H1 (cell line): ENCODE measurements at regions not wholly inside any gene's neighbourhood (a gene's known extent, or its start where the extent isn't known, plus 50 kb on each side); places are given as distances from the start of the nearest gene placed in this dataset.
A peak's percentile ranks its signal among the peaks of the same experiment; 100 is the strongest.

Experiments used
- ATF2 ChIP-seq: IDR thresholded peaks from 2 replicates; pipeline ENCODE4 v1.6.1; 2012; ENCODE audit warnings: low read length, inconsistent platforms
- BACH1 ChIP-seq: IDR thresholded peaks from 2 replicates; pipeline ENCODE4 v1.6.1; 2012; ENCODE audit warnings: low read length, improper control_type of control experiment
- BCL11A ChIP-seq, 2 experiments: IDR thresholded peaks; one replicate each; pipeline ENCODE4 v1.6.1; 2011; ENCODE audit warnings: low read depth in 2 of 2, low read length in 2 of 2, mild to moderate bottlenecking in 2 of 2
- CTBP2 ChIP-seq: IDR thresholded peaks from 2 replicates; pipeline ENCODE4 v1.7.0; 2011; ENCODE audit warnings: borderline replicate concordance, mild to moderate bottlenecking, moderate library complexity, mixed read lengths, low read length; ENCODE audit not compliant: insufficient read depth, insufficient read length
- EP300 ChIP-seq, 2 experiments: IDR thresholded peaks; 1 replicate in 1 of 2; 2 replicates in 1 of 2; pipeline ENCODE4 v1.6.1; 2011 to 2012; ENCODE audit warnings: low read depth in 2 of 2, low read length in 2 of 2, mild to moderate bottlenecking in 2 of 2, borderline replicate concordance in 1 of 2, inconsistent platforms in 1 of 2, moderate library complexity in 1 of 2
- EZH2 ChIP-seq: fragments of 200-600 bp; sonication (generic); IDR thresholded peaks from 2 replicates; pipeline ENCODE4 v1.7.1; 2012; ENCODE audit warnings: low read depth, mild to moderate bottlenecking, moderate library complexity, low read length, inconsistent platforms; ENCODE audit not compliant: severe bottlenecking
- HDAC6 ChIP-seq: IDR thresholded peaks from one replicate; pipeline ENCODE4 v1.7.1; 2012; ENCODE audit warnings: low read depth, mild to moderate bottlenecking, inconsistent platforms, low read length, moderate library complexity
- JUN ChIP-seq: IDR thresholded peaks from 2 replicates; pipeline ENCODE4 v1.6.1; 2011; ENCODE audit warnings: low read depth, mild to moderate bottlenecking, improper control_type of control experiment, low read length
- KDM5A ChIP-seq: fragments of 200-600 bp; IDR thresholded peaks from 2 replicates; pipeline ENCODE4 v1.7.1; 2012; ENCODE audit warnings: mild to moderate bottlenecking, low read length, inconsistent platforms, mixed read lengths
- MAFK ChIP-seq: IDR thresholded peaks from 2 replicates; pipeline ENCODE4 v1.6.1; 2012; ENCODE audit warnings: low read depth, mild to moderate bottlenecking, improper control_type of control experiment, low read length
- NRF1 ChIP-seq: IDR thresholded peaks from 2 replicates; pipeline ENCODE4 v1.6.1; 2011; ENCODE audit warnings: mild to moderate bottlenecking, low read depth, low read length, improper control_type of control experiment
- POLR2AphosphoS5 ChIP-seq: IDR thresholded peaks from 2 replicates; pipeline ENCODE4 v1.6.1; 2011; ENCODE audit warnings: low read depth, low read length
- POU5F1 ChIP-seq: IDR thresholded peaks from 2 replicates; pipeline ENCODE4 v1.6.1; 2011; ENCODE audit warnings: low read depth, mild to moderate bottlenecking, low read length, moderate library complexity
- RFX5 ChIP-seq: IDR thresholded peaks from 2 replicates; pipeline ENCODE4 v1.6.1; 2011; ENCODE audit warnings: low read depth, low read length, improper control_type of control experiment, borderline replicate concordance
- SAP30 ChIP-seq: fragments of 300-600 bp; sonication (generic); IDR thresholded peaks from 2 replicates; pipeline ENCODE4 v1.7.1; 2012; ENCODE audit warnings: low read length, moderate library complexity, mild to moderate bottlenecking, inconsistent platforms; ENCODE audit not compliant: insufficient read depth, insufficient replicate concordance
- SP4 ChIP-seq: IDR thresholded peaks from 2 replicates; pipeline ENCODE4 v1.6.1; 2012; ENCODE audit warnings: low read length, inconsistent platforms
- ZNF274 ChIP-seq: IDR thresholded peaks from 2 replicates; pipeline ENCODE4 v1.7.0; 2012; ENCODE audit warnings: low read length, borderline replicate concordance; ENCODE audit errors: extremely low read depth
- TF ChIP-seq, protein P1 (sequence below): IDR thresholded peaks from 2 replicates; pipeline ENCODE4 v1.6.1; 2011; ENCODE audit warnings: low read depth, mild to moderate bottlenecking, low read length; ENCODE audit not compliant: insufficient read depth

- no peak for TF ChIP-seq MAFK
- no peak for TF ChIP-seq POLR2AphosphoS5
- TF ChIP-seq KDM5A: no peak
- TF ChIP-seq NRF1: no peak
- no peak for TF ChIP-seq EP300 (IDR thresholded peaks at IDR 0.05; ENCODE audit: borderline replicate concordance in 1 of 2, low read depth in 2 of 2, low read length in 2 of 2)
- TF ChIP-seq ZNF274: no peak
- no peak for TF ChIP-seq HDAC6
- no peak for TF ChIP-seq CTBP2
- TF ChIP-seq SAP30: no peak
- TF ChIP-seq SP4: no peak
- no peak for TF ChIP-seq ATF2
- no peak for TF ChIP-seq JUN
- TF ChIP-seq BACH1: peak; percentile 68
- no peak for TF ChIP-seq EZH2
- TF ChIP-seq, protein P1, sequence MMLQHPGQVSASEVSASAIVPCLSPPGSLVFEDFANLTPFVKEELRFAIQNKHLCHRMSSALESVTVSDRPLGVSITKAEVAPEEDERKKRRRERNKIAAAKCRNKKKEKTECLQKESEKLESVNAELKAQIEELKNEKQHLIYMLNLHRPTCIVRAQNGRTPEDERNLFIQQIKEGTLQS: no peak
- no peak for TF ChIP-seq BCL11A (IDR thresholded peaks at IDR 0.05; ENCODE audit: low read depth in 2 of 2, low read length in 2 of 2)
- TF ChIP-seq RFX5: no peak
- TF ChIP-seq POU5F1: no peak
These were observed 90.0 kb upstream of the ARID1B start (continued) for GRCh38 chr6:156686995-156687788.
